Breast epithelium (tissue), 4 donors: ENCODE measurements at regions not wholly inside any gene's neighbourhood (a gene's known extent, or its start where the extent isn't known, plus 50 kb on each side); places are given as distances from the start of the nearest gene placed in this dataset.
A peak's percentile ranks its signal among the peaks of the same experiment; 100 is the strongest.

Experiments used
- DNase-seq, 2 donors: peaks; one replicate each; pipeline ENCODE4 v3.0.0-alpha.2; 2019; ENCODE audit warnings: low spot score in 2 of 2
- H3K27ac ChIP-seq, 2 donors: fragments of 200-600 bp; sonication (generic) in 1 of 2; one replicate each; pipeline ENCODE4 v1.5.1; 2016 to 2019; ENCODE audit warnings: mild to moderate bottlenecking in 1 of 2
- H3K27me3 ChIP-seq, 2 donors: fragments of 200-600 bp; sonication (generic) in 1 of 2; one replicate each; pipeline versions ENCODE4 v1.5.1 to v1.6.0; 2017 to 2019; ENCODE audit warnings: control low read depth in 1 of 2, mild to moderate bottlenecking in 1 of 2
- H3K36me3 ChIP-seq: fragments of 200-600 bp; one replicate; pipeline ENCODE4 v1.5.1; 2019
- H3K4me1 ChIP-seq, 2 donors: fragments of 200-600 bp; sonication (generic); one replicate each; pipeline ENCODE4 v1.5.1; 2016 to 2019; ENCODE audit warnings: control low read depth in 1 of 2
- H3K4me3 ChIP-seq, 3 donors: fragments of 200-600 bp; sonication (generic); 1 replicate in 2 of 3; 2 replicates in 1 of 3; pipeline ENCODE4 v1.5.1; 2016 to 2019; ENCODE audit warnings: mild to moderate bottlenecking in 3 of 3, moderate library complexity in 2 of 3
- H3K9me3 ChIP-seq, 2 donors: fragments of 200-600 bp; sonication (generic) in 1 of 2; one replicate each; pipeline ENCODE4 v1.5.1; 2016 to 2019; ENCODE audit warnings: control low read depth in 1 of 2
- POLR2AphosphoS5 ChIP-seq, 3 donors: sonication (generic); formaldehyde crosslinking; IDR thresholded peaks; one replicate each; pipeline ENCODE4 v1.6.1; 2017; ENCODE audit warnings: antibody characterized with exemption in 3 of 3
- intact Hi-C: fragments of 100-400 bp; cut with DNase I; formaldehyde crosslinking; loops from one replicate; pipeline ENCODE4 v1.15.1; 2023; ENCODE audit warnings: low total_unique reads
- TF ChIP-seq, protein P1 (sequence below), 3 donors: fragments of 450-650 bp; IDR thresholded peaks; one replicate each; pipeline ENCODE4 v1.5.1; 2016 to 2017; ENCODE audit warnings: antibody characterized with exemption in 3 of 3, mild to moderate bottlenecking in 3 of 3, moderate library complexity in 3 of 3

DNA sequence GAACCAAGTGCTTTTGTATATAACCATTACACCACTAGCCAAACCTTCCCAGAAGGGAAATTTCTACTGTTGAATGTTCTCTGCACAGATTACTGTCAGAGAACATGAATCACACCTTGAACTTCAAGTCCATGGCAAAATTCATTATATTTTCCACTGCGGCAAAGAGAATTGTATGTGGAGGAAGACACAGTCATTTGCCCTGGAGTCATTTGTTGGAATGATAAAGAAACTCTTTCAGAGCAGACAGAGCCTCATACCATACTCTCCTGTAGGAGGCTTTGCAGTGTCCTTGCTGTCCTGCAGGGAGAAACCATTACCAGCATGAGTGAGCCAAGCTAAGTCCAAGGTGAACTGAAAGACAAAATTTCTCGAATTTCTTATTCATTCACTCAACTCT lies 369.0 kb downstream of the ARHGEF28 start:
- TF ChIP-seq, protein P1, sequence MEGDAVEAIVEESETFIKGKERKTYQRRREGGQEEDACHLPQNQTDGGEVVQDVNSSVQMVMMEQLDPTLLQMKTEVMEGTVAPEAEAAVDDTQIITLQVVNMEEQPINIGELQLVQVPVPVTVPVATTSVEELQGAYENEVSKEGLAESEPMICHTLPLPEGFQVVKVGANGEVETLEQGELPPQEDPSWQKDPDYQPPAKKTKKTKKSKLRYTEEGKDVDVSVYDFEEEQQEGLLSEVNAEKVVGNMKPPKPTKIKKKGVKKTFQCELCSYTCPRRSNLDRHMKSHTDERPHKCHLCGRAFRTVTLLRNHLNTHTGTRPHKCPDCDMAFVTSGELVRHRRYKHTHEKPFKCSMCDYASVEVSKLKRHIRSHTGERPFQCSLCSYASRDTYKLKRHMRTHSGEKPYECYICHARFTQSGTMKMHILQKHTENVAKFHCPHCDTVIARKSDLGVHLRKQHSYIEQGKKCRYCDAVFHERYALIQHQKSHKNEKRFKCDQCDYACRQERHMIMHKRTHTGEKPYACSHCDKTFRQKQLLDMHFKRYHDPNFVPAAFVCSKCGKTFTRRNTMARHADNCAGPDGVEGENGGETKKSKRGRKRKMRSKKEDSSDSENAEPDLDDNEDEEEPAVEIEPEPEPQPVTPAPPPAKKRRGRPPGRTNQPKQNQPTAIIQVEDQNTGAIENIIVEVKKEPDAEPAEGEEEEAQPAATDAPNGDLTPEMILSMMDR (IDR thresholded peaks at IDR 0.05): peak in 2 of 3 donors; percentile 18 to 55
- no peak for TF ChIP-seq POLR2AphosphoS5 (IDR thresholded peaks at IDR 0.05)
- no peaks in the 10 kb centered on the region for H3K9me3 ChIP-seq
- no peak for DNase-seq
- no peaks in the 10 kb centered on the region for H3K36me3 ChIP-seq
- H3K27ac ChIP-seq: no peak overlapping the region
- no peaks in the 10 kb centered on the region for H3K27me3 ChIP-seq
- intact Hi-C loops: no loop called here
- H3K4me3 ChIP-seq: no peak overlapping the region
- H3K4me1 ChIP-seq: no peaks in the 10 kb centered on the region
